Activated CD8-positive, alpha-beta T cell treated with anti-CD3 and anti-CD28 coated beads, Interleukin-2, amount 10 ng/mL, durations not matched to agents 7 days and 5 days (primary cell): ENCODE measurements at regions not wholly inside any gene's neighbourhood (a gene's known extent, or its start where the extent isn't known, plus 50 kb on each side); places are given as distances from the start of the nearest gene placed in this dataset.

Source experiments
- ATAC-seq: fragments of 150-1000 bp; cut with Tn5 transposase; one replicate; pipeline ENCODE4 v1.10.0; 2021; ENCODE audit warnings: moderate library complexity
- CTCF ChIA-PET: fragments of 350-600 bp; sonication (Branson Sonifier 250); formaldehyde crosslinking; loops from one replicate; lab custom pipeline; 2021; ENCODE audit warnings: antibody characterized with exemption; lab: Charles Lee
- POLR2A ChIA-PET: fragments of 350-600 bp; sonication (Branson Sonifier 250); formaldehyde crosslinking; loops from one replicate; lab custom pipeline; 2021; ENCODE audit warnings: antibody characterized with exemption; lab: Charles Lee
- DNase-seq: peaks from one replicate; pipeline ENCODE4 v3.0.0-alpha.2; 2020
- H3K27ac Mint-ChIP-seq: one replicate; pipeline ENCODE4 v1.8.0; 2021; ENCODE audit warnings: mild to moderate bottlenecking, mixed read lengths
- H3K27me3 Mint-ChIP-seq: one replicate; pipeline ENCODE4 v1.8.0; 2021; ENCODE audit warnings: low read depth, mixed read lengths
- H3K36me3 Mint-ChIP-seq: one replicate; pipeline ENCODE4 v1.8.0; 2021; ENCODE audit warnings: low read depth, mixed read lengths
- H3K4me1 Mint-ChIP-seq: one replicate; pipeline ENCODE4 v1.8.0; 2021; ENCODE audit warnings: low read depth, mixed read lengths
- H3K4me3 Mint-ChIP-seq: one replicate; pipeline ENCODE4 v1.8.0; 2021; ENCODE audit warnings: mild to moderate bottlenecking, mixed read lengths
- H3K9me3 Mint-ChIP-seq: one replicate; pipeline ENCODE4 v1.8.0; 2022; ENCODE audit warnings: mixed read lengths; ENCODE audit not compliant: insufficient read depth

- no peak overlapping the region for H3K4me3 Mint-ChIP-seq
- POLR2A ChIA-PET: no interaction called here
- ATAC-seq (no peak), DNase-seq (no peak)
- no peaks in the 10 kb centered on the region for H3K9me3 Mint-ChIP-seq
- H3K36me3 Mint-ChIP-seq: no peaks in the 10 kb centered on the region
- CTCF ChIA-PET: no interaction called here
- H3K27ac Mint-ChIP-seq: no peak overlapping the region
- H3K27me3 Mint-ChIP-seq: peaks cover 2% of the 10 kb centered on the region
- no peaks in the 10 kb centered on the region for H3K4me1 Mint-ChIP-seq
Measured at GRCh38 chr4:54414545-54414944, 185.5 kb downstream of the PDGFRA start.

GRCh38 chr4:54417476-54417875 lies 188.4 kb downstream of the PDGFRA start:
- DNase-seq (no peak), ATAC-seq (no peak)
- POLR2A ChIA-PET: interaction anchor here (0.6 kb wide), 1 partner anchor 284 kb away, joined by 3 read pairs; no protein-coding TSS in a partner anchor
- H3K36me3 Mint-ChIP-seq: no peaks in the 10 kb centered on the region
- H3K27ac Mint-ChIP-seq: no peak overlapping the region
- no peaks in the 10 kb centered on the region for H3K4me1 Mint-ChIP-seq
- no peaks in the 10 kb centered on the region for H3K9me3 Mint-ChIP-seq
- CTCF ChIA-PET: no interaction called here
- H3K4me3 Mint-ChIP-seq: no peak overlapping the region
- peaks cover 4% of the 10 kb centered on the region for H3K27me3 Mint-ChIP-seq

GRCh38 chr4:54418468-54418867 lies 189.4 kb downstream of the PDGFRA start:
- POLR2A ChIA-PET: no interaction called here
- Mint-ChIP-seq H3K27ac (no peak overlapping the region), H3K9me3 (no peaks in the 10 kb centered on the region), H3K27me3 (peaks cover 3% of the 10 kb centered on the region), H3K36me3 (no peaks in the 10 kb centered on the region), H3K4me3 (no peak overlapping the region), H3K4me1 (no peaks in the 10 kb centered on the region)
- no peak for ATAC-seq
- no peak for DNase-seq
- CTCF ChIA-PET: no interaction called here

GRCh38 chr4:54423066-54423465 lies 194.0 kb downstream of the PDGFRA start:
- no peaks in the 10 kb centered on the region for H3K4me1 Mint-ChIP-seq
- no peak overlapping the region for H3K4me3 Mint-ChIP-seq
- CTCF ChIA-PET: no interaction called here
- no peak overlapping the region for H3K27ac Mint-ChIP-seq
- ATAC-seq (no peak), DNase-seq (no peak)
- POLR2A ChIA-PET: interaction anchor here (0.7 kb wide), 1 partner anchor 69 kb away, joined by 3 read pairs; no protein-coding TSS in a partner anchor
- peaks cover 3% of the 10 kb centered on the region for H3K27me3 Mint-ChIP-seq
- H3K9me3 Mint-ChIP-seq: no peaks in the 10 kb centered on the region
- no peaks in the 10 kb centered on the region for H3K36me3 Mint-ChIP-seq

GRCh38 chr4:54427826-54428225 lies 198.7 kb downstream of the PDGFRA start:
- Mint-ChIP-seq H3K4me1 (no peaks in the 10 kb centered on the region), H3K27ac (no peak overlapping the region), H3K4me3 (no peak overlapping the region), H3K36me3 (no peaks in the 10 kb centered on the region), H3K9me3 (no peaks in the 10 kb centered on the region), H3K27me3 (peaks cover 8% of the 10 kb centered on the region)
- CTCF ChIA-PET: no interaction called here
- no peak for ATAC-seq
- no peak for DNase-seq
- POLR2A ChIA-PET: no interaction called here

- H3K9me3 Mint-ChIP-seq: no peaks in the 10 kb centered on the region
- no peak for DNase-seq
- H3K36me3 Mint-ChIP-seq: no peaks in the 10 kb centered on the region
- no peaks in the 10 kb centered on the region for H3K4me1 Mint-ChIP-seq
- peaks cover 8% of the 10 kb centered on the region for H3K27me3 Mint-ChIP-seq
- H3K4me3 Mint-ChIP-seq: no peak overlapping the region
- no peak overlapping the region for H3K27ac Mint-ChIP-seq
- no peak for ATAC-seq
- CTCF ChIA-PET: no interaction called here
- POLR2A ChIA-PET: no interaction called here
Measured at GRCh38 chr4:54428940-54429339, 199.8 kb downstream of the PDGFRA start.

GRCh38 chr4:54433686-54434085 lies 204.6 kb downstream of the PDGFRA start:
- ChIA-PET POLR2A (no interaction called here), CTCF (interaction anchor here (1.2 kb wide), 1 partner anchor 527 kb away, joined by 3 read pairs; no protein-coding TSS in a partner anchor)
- H3K9me3 Mint-ChIP-seq: no peaks in the 10 kb centered on the region
- ATAC-seq: no peak
- no peak overlapping the region for H3K27ac Mint-ChIP-seq
- no peaks in the 10 kb centered on the region for H3K4me1 Mint-ChIP-seq
- no peaks in the 10 kb centered on the region for H3K36me3 Mint-ChIP-seq
- no peak overlapping the region for H3K4me3 Mint-ChIP-seq
- peaks cover 19% of the 10 kb centered on the region for H3K27me3 Mint-ChIP-seq
- DNase-seq: no peak

- DNase-seq (no peak), ATAC-seq (no peak)
- POLR2A ChIA-PET: no interaction called here
- Mint-ChIP-seq H3K9me3 (no peaks in the 10 kb centered on the region), H3K27me3 (peaks cover 20% of the 10 kb centered on the region), H3K4me3 (no peak overlapping the region), H3K36me3 (no peaks in the 10 kb centered on the region), H3K27ac (no peak overlapping the region), H3K4me1 (no peaks in the 10 kb centered on the region)
- CTCF ChIA-PET: interaction anchor here (0.8 to 2.0 kb wide), 5 partner anchors 24 to 503 kb away, joined by 3 to 19 read pairs (median 6); no protein-coding TSS in a partner anchor
Measured at GRCh38 chr4:54439831-54440243, 210.7 kb downstream of the PDGFRA start.

GRCh38 chr4:54440394-54441136 lies 211.5 kb downstream of the PDGFRA start:
- CTCF ChIA-PET: interaction anchor here (0.7 to 2.0 kb wide), 7 partner anchors 8 to 502 kb away, joined by 3 to 19 read pairs (median 5); no protein-coding TSS in a partner anchor
- peaks cover 21% of the 10 kb centered on the region for H3K27me3 Mint-ChIP-seq
- H3K4me1 Mint-ChIP-seq: no peaks in the 10 kb centered on the region
- POLR2A ChIA-PET: no interaction called here
- ATAC-seq (no peak), DNase-seq (no peak)
- H3K4me3 Mint-ChIP-seq: no peak overlapping the region
- H3K36me3 Mint-ChIP-seq: no peaks in the 10 kb centered on the region
- no peak overlapping the region for H3K27ac Mint-ChIP-seq
- no peaks in the 10 kb centered on the region for H3K9me3 Mint-ChIP-seq

GRCh38 chr4:54445866-54446265 lies 211.9 kb upstream of the KIT start:
- Mint-ChIP-seq H3K4me1 (no peaks in the 10 kb centered on the region), H3K4me3 (no peak overlapping the region), H3K36me3 (no peaks in the 10 kb centered on the region), H3K9me3 (peaks cover 22% of the 10 kb centered on the region), H3K27me3 (peaks cover 8% of the 10 kb centered on the region), H3K27ac (no peak overlapping the region)
- ChIA-PET CTCF (no interaction called here), POLR2A (no interaction called here)
- DNase-seq: no peak
- no peak for ATAC-seq

- ChIA-PET CTCF (no interaction called here), POLR2A (no interaction called here)
- peaks cover 22% of the 10 kb centered on the region for H3K9me3 Mint-ChIP-seq
- H3K4me1 Mint-ChIP-seq: no peaks in the 10 kb centered on the region
- ATAC-seq: no peak
- no peak overlapping the region for H3K4me3 Mint-ChIP-seq
- H3K27ac Mint-ChIP-seq: no peak overlapping the region
- H3K36me3 Mint-ChIP-seq: no peaks in the 10 kb centered on the region
- peaks cover 8% of the 10 kb centered on the region for H3K27me3 Mint-ChIP-seq
- DNase-seq: no peak
Measured at GRCh38 chr4:54446581-54446980, 211.2 kb upstream of the KIT start.

GRCh38 chr4:54447304-54447703 lies 210.5 kb upstream of the KIT start:
- H3K4me1 Mint-ChIP-seq: no peaks in the 10 kb centered on the region
- DNase-seq (no peak), ATAC-seq (no peak)
- POLR2A ChIA-PET: no interaction called here
- peaks cover 22% of the 10 kb centered on the region for H3K9me3 Mint-ChIP-seq
- no peak overlapping the region for H3K27ac Mint-ChIP-seq
- no peak overlapping the region for H3K4me3 Mint-ChIP-seq
- no peaks in the 10 kb centered on the region for H3K36me3 Mint-ChIP-seq
- peaks cover 8% of the 10 kb centered on the region for H3K27me3 Mint-ChIP-seq
- CTCF ChIA-PET: no interaction called here
